Hepatocyte (in vitro differentiated cells): ENCODE measurements at regions not wholly inside any gene's neighbourhood (a gene's known extent, or its start where the extent isn't known, plus 50 kb on each side); places are given as distances from the start of the nearest gene placed in this dataset.

Experiments
- CTCF ChIP-seq: fragments of 200-600 bp; sonication (generic); IDR thresholded peaks from 2 replicates; pipeline ENCODE4 v1.5.1; 2016; ENCODE audit warnings: antibody characterized with exemption, mild to moderate bottlenecking; ENCODE audit not compliant: poor library complexity
- EZH2 ChIP-seq: fragments of 200-600 bp; sonication (generic); IDR thresholded peaks from 2 replicates; pipeline ENCODE4 v1.6.1; 2016; ENCODE audit warnings: antibody characterized with exemption, mild to moderate bottlenecking, borderline replicate concordance

GRCh38 chr2:22817197-22817596 lies 567.8 kb upstream of the KLHL29 start:
- TF ChIP-seq CTCF, result no peak
- TF ChIP-seq EZH2, result no peak
